VCaP (cell line): ENCODE measurements at regions not wholly inside any gene's neighbourhood (a gene's known extent, or its start where the extent isn't known, plus 50 kb on each side); places are given as distances from the start of the nearest gene placed in this dataset.

Source experiments
- H3K27ac ChIP-seq: fragments of 450-650 bp; 2 replicates; pipeline ENCODE4 v1.5.1; 2017
- TF ChIP-seq, protein P1 (sequence below): fragments of 450-650 bp; conservative IDR thresholded peaks from 2 replicates; pipeline ENCODE4 v1.5.1; 2017; ENCODE audit warnings: mild to moderate bottlenecking, moderate library complexity

DNA sequence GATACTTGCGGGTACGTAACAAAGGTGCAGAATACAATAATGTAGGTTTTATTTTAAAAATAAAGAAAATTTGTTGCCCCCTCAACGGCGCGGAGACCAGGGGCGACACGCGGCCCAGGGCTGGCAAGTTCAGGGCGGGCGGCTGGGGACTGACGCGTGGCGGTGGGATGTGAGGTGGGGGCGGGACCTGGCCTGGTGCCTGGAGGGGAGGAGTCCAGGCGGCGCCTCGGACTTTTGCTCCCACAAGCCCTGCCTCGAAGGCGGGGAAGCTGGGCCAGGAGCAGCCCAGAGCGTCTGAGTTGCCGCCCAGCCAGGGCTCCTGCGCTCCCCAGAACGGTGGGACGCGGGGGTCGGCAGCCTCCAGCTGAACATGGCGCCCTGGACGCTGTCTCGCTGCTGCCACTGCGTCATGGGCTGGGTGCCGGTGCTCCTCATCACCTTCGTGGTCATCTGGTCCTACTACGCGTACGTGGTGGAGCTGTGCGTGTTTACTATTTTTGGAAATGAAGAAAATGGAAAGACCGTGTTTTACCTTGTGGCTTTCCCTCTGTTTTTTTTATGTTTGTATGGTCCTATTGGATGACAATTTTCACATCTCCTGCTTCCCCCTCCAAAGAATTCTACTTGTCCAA, 1122.8 kb upstream of the ATXN8OS start:
- TF ChIP-seq, protein P1, sequence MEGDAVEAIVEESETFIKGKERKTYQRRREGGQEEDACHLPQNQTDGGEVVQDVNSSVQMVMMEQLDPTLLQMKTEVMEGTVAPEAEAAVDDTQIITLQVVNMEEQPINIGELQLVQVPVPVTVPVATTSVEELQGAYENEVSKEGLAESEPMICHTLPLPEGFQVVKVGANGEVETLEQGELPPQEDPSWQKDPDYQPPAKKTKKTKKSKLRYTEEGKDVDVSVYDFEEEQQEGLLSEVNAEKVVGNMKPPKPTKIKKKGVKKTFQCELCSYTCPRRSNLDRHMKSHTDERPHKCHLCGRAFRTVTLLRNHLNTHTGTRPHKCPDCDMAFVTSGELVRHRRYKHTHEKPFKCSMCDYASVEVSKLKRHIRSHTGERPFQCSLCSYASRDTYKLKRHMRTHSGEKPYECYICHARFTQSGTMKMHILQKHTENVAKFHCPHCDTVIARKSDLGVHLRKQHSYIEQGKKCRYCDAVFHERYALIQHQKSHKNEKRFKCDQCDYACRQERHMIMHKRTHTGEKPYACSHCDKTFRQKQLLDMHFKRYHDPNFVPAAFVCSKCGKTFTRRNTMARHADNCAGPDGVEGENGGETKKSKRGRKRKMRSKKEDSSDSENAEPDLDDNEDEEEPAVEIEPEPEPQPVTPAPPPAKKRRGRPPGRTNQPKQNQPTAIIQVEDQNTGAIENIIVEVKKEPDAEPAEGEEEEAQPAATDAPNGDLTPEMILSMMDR, result no peak
- H3K27ac ChIP-seq, result no peak overlapping the region

DNA sequence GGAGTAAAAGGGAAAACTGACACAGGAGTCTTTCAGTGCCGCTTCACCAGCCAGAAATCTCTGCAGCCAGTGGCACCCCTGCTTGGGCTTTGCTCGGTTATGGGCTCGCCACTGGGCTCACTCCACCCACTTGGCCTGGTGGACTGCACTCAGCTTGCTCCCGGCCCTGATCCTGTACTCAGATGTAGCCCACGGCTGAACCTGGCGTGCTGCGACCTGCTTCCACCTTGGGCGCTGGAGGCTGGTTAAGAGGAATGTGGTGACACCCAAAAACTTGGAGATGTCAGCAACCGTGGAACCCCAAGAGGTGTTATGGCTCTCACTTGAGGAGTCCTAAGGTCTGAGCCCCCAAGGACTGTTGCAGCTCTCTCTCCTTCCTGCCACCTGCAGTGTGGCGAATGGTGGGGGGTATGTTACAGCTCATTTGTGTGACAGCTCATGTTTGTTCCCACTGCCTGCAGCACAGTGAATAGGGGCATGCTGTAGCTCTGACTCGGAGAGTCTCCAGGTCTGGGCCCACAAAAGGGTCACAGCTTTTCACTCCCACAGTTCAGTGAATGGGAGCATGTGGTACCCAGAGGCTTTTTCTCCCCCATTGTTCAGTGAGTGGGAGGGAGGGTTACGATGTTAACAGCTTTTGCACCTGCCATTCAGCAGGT, 1124.5 kb upstream of the ATXN8OS start:
- no peak overlapping the region for H3K27ac ChIP-seq
- TF ChIP-seq, protein P1, result no peak

DNA sequence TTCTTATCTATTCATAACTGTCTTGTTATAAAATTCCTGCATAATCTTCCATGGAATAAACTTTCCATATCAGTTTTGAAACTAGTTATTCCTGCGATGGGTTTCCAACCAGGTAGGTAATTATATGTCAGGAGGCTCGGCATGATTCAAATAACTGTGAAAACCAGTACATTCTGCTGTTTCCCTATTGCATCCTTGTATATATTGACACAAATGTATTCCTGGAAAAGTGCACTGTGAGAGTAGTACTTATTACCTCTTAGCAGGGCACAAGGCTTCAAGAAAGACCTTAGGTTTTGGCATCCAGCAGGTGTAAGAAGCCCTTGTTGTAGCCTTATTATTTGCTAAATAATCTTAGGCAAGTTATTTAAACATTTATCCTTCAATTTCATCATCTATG, 1131.3 kb upstream of the ATXN8OS start:
- no peak overlapping the region for H3K27ac ChIP-seq
- TF ChIP-seq, protein P1, result no peak

DNA sequence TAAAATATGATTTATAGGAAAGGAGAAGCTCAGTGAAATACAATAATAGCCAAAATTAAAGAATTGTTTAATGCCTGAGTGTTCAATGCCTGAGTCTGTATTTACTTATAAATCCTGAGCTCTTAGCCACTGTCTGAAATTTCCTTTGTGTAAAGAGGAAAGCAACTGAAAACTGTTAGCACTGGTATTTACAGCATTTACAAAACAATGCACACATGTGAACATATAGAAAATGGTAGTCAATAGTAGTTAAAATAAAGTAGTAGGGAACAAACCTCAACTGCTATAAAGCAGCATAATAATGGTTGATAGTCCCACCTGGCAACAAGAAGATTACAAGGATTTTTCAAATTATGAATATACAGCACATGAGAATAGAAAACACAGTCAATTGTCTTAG, 1137.1 kb upstream of the ATXN8OS start:
- H3K27ac ChIP-seq, result no peak overlapping the region
- TF ChIP-seq, protein P1, result no peak

DNA sequence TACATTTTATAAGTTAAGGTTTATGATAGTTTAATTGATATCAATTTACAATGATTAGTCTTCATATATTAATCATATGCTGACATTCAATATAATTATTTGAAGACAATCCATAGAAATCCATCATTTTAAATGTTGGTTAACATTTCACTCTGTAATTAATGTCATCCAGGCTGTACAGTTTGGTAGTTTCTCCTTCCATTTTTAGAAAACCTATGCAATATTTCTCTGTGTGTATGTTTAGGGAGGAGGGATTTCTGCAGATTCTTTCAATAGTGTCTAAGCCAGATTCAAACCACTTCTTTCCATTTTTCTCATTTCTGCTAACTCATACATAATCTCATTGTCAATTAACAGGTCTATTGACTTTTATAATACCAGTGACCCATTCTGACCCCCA, 1159.0 kb upstream of the ATXN8OS start:
- TF ChIP-seq, protein P1, result no peak
- no peak overlapping the region for H3K27ac ChIP-seq

DNA sequence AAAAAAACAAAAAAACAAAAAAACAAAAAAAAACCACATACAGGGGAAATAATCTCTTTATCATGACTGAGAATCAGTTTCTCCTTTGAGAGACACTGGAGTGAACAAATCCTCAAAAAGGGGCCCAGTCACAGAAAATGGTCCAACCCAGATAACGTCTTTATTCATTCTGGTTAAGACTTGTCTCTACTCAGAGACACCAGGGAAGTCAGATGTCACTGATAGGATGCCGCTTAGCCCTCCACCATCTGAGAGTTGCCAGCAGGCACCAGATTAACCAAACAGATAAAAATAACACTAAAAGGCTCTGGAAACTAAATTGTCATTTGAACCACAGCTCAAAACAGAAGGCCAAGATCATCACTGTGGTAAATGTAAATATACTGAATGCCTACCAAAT, 1163.4 kb upstream of the ATXN8OS start:
- no peak overlapping the region for H3K27ac ChIP-seq
- TF ChIP-seq, protein P1, result no peak

DNA sequence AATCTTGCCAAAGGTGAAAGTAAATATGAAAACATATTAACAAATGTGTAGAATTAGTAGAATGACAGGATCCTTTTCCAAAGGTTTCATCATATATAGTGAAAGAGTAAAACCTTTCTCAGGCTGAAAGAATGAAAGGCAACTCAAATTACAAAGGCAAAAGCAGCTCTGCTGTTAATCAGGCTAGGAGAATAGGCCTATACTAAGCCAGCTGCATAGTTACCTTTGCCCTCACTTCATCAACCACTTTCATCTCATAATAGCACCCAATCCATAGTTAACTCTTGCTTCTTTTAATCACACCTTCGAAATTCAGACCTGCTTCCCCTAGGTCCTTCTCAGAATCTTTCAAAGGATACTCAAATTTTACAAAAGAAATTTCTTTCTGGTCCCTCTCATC, 1167.6 kb upstream of the ATXN8OS start:
- H3K27ac ChIP-seq, result no peak overlapping the region

More for the DNA sequence above, 1167.6 kb upstream of the ATXN8OS start:
- TF ChIP-seq, protein P1, result no peak
